ENCODE measurements at regions not wholly inside any gene's neighbourhood (a gene's known extent, or its start where the extent isn't known, plus 50 kb on each side); places are given as distances from the start of the nearest gene placed in this dataset.

- FAIRE-seq (no peak), DNase-seq (no peak)
- Histone ChIP-seq H3K9me3 (ENCODE audit: control insufficient read depth in 2 of 2, insufficient read depth in 1 of 2, low read depth in 1 of 2, low read length in 1 of 2) (no peaks in the 10 kb centered on the region), H3K27me3 (ENCODE audit: control insufficient read depth in 3 of 3, insufficient read depth in 3 of 3, low read length in 3 of 3) (no peaks in the 10 kb centered on the region), H3K27ac (ENCODE audit: low read depth in 1 of 3, low read length in 2 of 3) (no peak overlapping the region), H3K36me3 (ENCODE audit: control insufficient read depth in 3 of 3, insufficient read depth in 2 of 3, low read depth in 1 of 3, low read length in 3 of 3) (no peaks in the 10 kb centered on the region), H3K4me3 (ENCODE audit: low read depth in 1 of 3, low read length in 3 of 3) (no peak overlapping the region), H3K4me1 (ENCODE audit: control insufficient read depth in 3 of 3, insufficient read depth in 2 of 3, low read depth in 1 of 3, low read length in 2 of 3) (no peaks in the 10 kb centered on the region)
- 64 to 83% (median 73%) methylated on average over 2 of the region's 2 CpGs for WGBS, 3 donors
Measured at GRCh38 chr9:120175031-120175430, 404.9 kb downstream of the CDK5RAP2 start.

DNA sequence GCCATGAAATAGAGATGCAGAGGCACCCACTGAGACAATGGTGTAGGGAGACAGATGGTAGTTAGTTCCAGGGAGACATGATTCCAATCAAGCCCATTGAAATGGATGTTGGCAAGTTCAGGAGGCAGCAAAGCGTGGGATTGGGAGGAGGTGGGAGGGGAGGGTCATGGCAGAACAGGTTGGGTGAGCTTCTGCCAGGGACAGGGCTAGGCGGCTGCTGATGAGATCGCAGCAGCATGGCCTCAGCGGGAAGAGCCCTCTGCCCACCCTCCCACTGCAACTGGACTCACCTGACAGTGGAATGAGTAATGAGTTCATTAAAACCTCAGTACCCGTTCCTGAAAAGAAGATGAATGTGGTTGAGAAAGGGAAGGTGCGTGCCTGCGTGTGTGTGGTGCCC lies 418.2 kb downstream of the CDK5RAP2 start:
- no peaks in the 10 kb centered on the region for H3K9me3 ChIP-seq (ENCODE audit: control insufficient read depth in 2 of 2, insufficient read depth in 1 of 2, low read depth in 1 of 2, low read length in 1 of 2)
- H3K27me3 ChIP-seq (ENCODE audit: control insufficient read depth in 3 of 3, insufficient read depth in 3 of 3, low read length in 3 of 3) = no peaks in the 10 kb centered on the region
- no peaks in the 10 kb centered on the region for H3K4me1 ChIP-seq (ENCODE audit: control insufficient read depth in 3 of 3, insufficient read depth in 2 of 3, low read depth in 1 of 3, low read length in 2 of 3)
- DNase-seq (no peak), FAIRE-seq (no peak)
- H3K36me3 ChIP-seq (ENCODE audit: control insufficient read depth in 3 of 3, insufficient read depth in 2 of 3, low read depth in 1 of 3, low read length in 3 of 3) = no peaks in the 10 kb centered on the region
- H3K27ac ChIP-seq (ENCODE audit: low read depth in 1 of 3, low read length in 2 of 3) = no peak overlapping the region
- WGBS, 3 donors = 62 to 74% (median 67%) methylated on average over 7 of the region's 7 CpGs
- no peak overlapping the region for H3K4me3 ChIP-seq (ENCODE audit: low read depth in 1 of 3, low read length in 3 of 3)

- no peak for FAIRE-seq
- Histone ChIP-seq H3K4me1 (ENCODE audit: control insufficient read depth in 3 of 3, insufficient read depth in 2 of 3, low read depth in 1 of 3, low read length in 2 of 3) (no peaks in the 10 kb centered on the region), H3K27ac (ENCODE audit: low read depth in 1 of 3, low read length in 2 of 3) (no peak overlapping the region), H3K36me3 (ENCODE audit: control insufficient read depth in 3 of 3, insufficient read depth in 2 of 3, low read depth in 1 of 3, low read length in 3 of 3) (no peaks in the 10 kb centered on the region), H3K9me3 (ENCODE audit: control insufficient read depth in 2 of 2, insufficient read depth in 1 of 2, low read depth in 1 of 2, low read length in 1 of 2) (no peaks in the 10 kb centered on the region), H3K27me3 (ENCODE audit: control insufficient read depth in 3 of 3, insufficient read depth in 3 of 3, low read length in 3 of 3) (no peaks in the 10 kb centered on the region), H3K4me3 (ENCODE audit: low read depth in 1 of 3, low read length in 3 of 3) (no peak overlapping the region)
- WGBS, 3 donors = 79 to 83% (median 81%) methylated on average over 1 of the region's 1 CpG
- DNase-seq = no peak
Measured at GRCh38 chr9:120158221-120158620, 421.7 kb downstream of the CDK5RAP2 start.

DNA sequence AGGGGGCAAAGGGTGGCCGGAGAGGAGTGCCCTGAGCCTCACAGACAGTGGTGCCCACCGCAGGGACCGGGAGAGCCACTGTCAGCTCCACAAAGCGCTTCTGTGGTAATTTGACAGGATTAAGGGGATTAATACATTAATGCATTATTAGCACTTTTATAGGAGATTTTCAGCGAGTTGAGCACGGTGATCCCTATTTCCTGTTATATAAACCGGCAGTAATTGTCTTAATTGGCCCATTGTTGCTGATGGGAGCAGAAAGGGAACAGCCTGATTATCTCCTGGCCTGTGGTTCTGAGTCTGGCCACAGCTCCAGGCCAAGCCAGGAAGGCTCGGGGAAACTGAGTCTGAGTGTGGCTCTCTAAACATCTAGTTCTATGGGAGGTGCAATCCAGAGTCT lies 423.6 kb downstream of the CDK5RAP2 start:
- DNase-seq (no peak), FAIRE-seq (no peak)
- Histone ChIP-seq H3K27me3 (ENCODE audit: control insufficient read depth in 3 of 3, insufficient read depth in 3 of 3, low read length in 3 of 3) (peaks cover 0 to 2% (median 0%) of the 10 kb centered on the region in 3 donors), H3K9me3 (ENCODE audit: control insufficient read depth in 2 of 2, insufficient read depth in 1 of 2, low read depth in 1 of 2, low read length in 1 of 2) (no peaks in the 10 kb centered on the region), H3K4me1 (ENCODE audit: control insufficient read depth in 3 of 3, insufficient read depth in 2 of 3, low read depth in 1 of 3, low read length in 2 of 3) (no peaks in the 10 kb centered on the region), H3K27ac (ENCODE audit: low read depth in 1 of 3, low read length in 2 of 3) (no peak overlapping the region), H3K36me3 (ENCODE audit: control insufficient read depth in 3 of 3, insufficient read depth in 2 of 3, low read depth in 1 of 3, low read length in 3 of 3) (no peaks in the 10 kb centered on the region), H3K4me3 (ENCODE audit: low read depth in 1 of 3, low read length in 3 of 3) (no peak overlapping the region)
- WGBS, 3 donors = 64 to 73% (median 69%) methylated on average over 8 of the region's 8 CpGs

DNA sequence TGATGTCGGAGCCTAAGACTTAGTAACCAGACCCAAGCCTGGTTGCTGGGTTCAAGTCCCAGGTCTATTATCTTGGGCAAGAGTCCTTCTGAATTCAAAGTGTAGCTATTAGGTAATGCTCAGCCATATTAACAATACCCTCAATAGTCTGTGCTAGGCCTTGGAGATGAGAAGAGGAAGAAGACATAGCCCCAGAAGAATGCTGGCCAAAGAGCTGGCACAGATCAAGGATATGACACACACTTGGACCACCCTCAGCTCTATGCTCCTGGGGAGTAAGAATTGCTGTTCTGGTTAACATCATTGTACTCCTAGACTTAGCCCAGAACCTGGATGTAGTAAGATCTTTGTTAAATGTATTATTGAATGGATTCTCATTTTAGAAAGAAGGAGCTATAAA lies 426.7 kb downstream of the CDK5RAP2 start:
- Histone ChIP-seq H3K36me3 (ENCODE audit: control insufficient read depth in 3 of 3, insufficient read depth in 2 of 3, low read depth in 1 of 3, low read length in 3 of 3) (no peaks in the 10 kb centered on the region), H3K4me1 (ENCODE audit: control insufficient read depth in 3 of 3, insufficient read depth in 2 of 3, low read depth in 1 of 3, low read length in 2 of 3) (no peaks in the 10 kb centered on the region), H3K27ac (ENCODE audit: low read depth in 1 of 3, low read length in 2 of 3) (no peak overlapping the region), H3K4me3 (ENCODE audit: low read depth in 1 of 3, low read length in 3 of 3) (no peak overlapping the region), H3K27me3 (ENCODE audit: control insufficient read depth in 3 of 3, insufficient read depth in 3 of 3, low read length in 3 of 3) (peaks cover 0 to 2% (median 0%) of the 10 kb centered on the region in 3 donors), H3K9me3 (ENCODE audit: control insufficient read depth in 2 of 2, insufficient read depth in 1 of 2, low read depth in 1 of 2, low read length in 1 of 2) (no peaks in the 10 kb centered on the region)
- no peak for FAIRE-seq
- WGBS, 3 donors = 87 to 90% (median 90%) methylated on average over 1 of the region's 1 CpG
- no peak for DNase-seq

- peaks cover 0 to 2% (median 0%) of the 10 kb centered on the region in 3 donors for H3K27me3 ChIP-seq (ENCODE audit: control insufficient read depth in 3 of 3, insufficient read depth in 3 of 3, low read length in 3 of 3)
- H3K27ac ChIP-seq (ENCODE audit: low read depth in 1 of 3, low read length in 2 of 3) = no peak overlapping the region
- WGBS, 3 donors = 42 to 46% (median 42%) methylated on average over 4 of the region's 4 CpGs
- H3K9me3 ChIP-seq (ENCODE audit: control insufficient read depth in 2 of 2, insufficient read depth in 1 of 2, low read depth in 1 of 2, low read length in 1 of 2) = no peaks in the 10 kb centered on the region
- DNase-seq (peak in 1 of 2 donors; percentile 2), FAIRE-seq (no peak)
- H3K4me1 ChIP-seq (ENCODE audit: control insufficient read depth in 3 of 3, insufficient read depth in 2 of 3, low read depth in 1 of 3, low read length in 2 of 3) = no peaks in the 10 kb centered on the region
- no peaks in the 10 kb centered on the region for H3K36me3 ChIP-seq (ENCODE audit: control insufficient read depth in 3 of 3, insufficient read depth in 2 of 3, low read depth in 1 of 3, low read length in 3 of 3)
- H3K4me3 ChIP-seq (ENCODE audit: low read depth in 1 of 3, low read length in 3 of 3) = no peak overlapping the region
Measured at GRCh38 chr9:120152295-120152694, 427.7 kb downstream of the CDK5RAP2 start.

DNA sequence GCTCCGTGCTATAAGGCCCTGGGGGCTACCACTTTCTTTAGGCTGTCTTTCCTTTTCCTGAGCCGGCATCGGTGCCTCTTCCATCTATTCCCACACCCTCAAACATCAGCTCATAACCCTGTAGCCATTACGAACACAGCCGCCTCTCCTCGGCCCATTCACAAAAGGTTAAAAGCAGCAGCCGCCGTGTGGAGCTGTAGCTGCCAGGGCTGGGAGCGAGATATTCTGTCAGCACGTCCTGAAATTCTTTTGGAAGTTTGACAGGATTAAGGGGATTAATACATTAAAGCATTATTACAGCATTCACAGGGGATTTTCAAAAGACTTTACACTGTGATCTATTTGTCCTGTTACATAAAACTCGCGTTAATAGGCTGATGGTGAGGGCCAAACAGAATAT lies 428.2 kb downstream of the CDK5RAP2 start:
- 56 to 72% (median 69%) methylated on average over 12 of the region's 12 CpGs for WGBS, 3 donors
- DNase-seq (no peak), FAIRE-seq (no peak)
- H3K9me3 ChIP-seq (ENCODE audit: control insufficient read depth in 2 of 2, insufficient read depth in 1 of 2, low read depth in 1 of 2, low read length in 1 of 2) = no peaks in the 10 kb centered on the region
- no peaks in the 10 kb centered on the region for H3K4me1 ChIP-seq (ENCODE audit: control insufficient read depth in 3 of 3, insufficient read depth in 2 of 3, low read depth in 1 of 3, low read length in 2 of 3)
- H3K4me3 ChIP-seq (ENCODE audit: low read depth in 1 of 3, low read length in 3 of 3) = no peak overlapping the region
- peaks cover 0 to 2% (median 0%) of the 10 kb centered on the region in 3 donors for H3K27me3 ChIP-seq (ENCODE audit: control insufficient read depth in 3 of 3, insufficient read depth in 3 of 3, low read length in 3 of 3)
- no peaks in the 10 kb centered on the region for H3K36me3 ChIP-seq (ENCODE audit: control insufficient read depth in 3 of 3, insufficient read depth in 2 of 3, low read depth in 1 of 3, low read length in 3 of 3)
- H3K27ac ChIP-seq (ENCODE audit: low read depth in 1 of 3, low read length in 2 of 3) = no peak overlapping the region

DNA sequence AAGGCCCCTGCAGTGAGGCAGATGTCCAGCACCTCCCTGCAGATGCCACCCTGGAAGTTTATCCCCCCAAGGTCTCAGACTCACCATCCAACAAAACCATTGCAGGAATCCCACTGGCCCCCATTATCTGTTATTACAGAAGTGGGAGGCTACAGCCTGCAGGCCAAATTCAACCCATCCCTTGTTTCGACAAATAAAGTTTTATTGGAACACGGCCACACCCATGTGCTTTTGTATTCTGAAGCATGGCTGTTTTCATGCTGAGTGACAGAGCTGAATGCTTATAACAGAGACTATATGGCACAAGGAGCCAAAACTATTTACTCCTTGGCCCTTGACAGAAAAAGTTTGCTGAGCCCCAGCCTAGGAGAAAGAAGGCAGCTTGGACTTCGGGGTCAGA lies 428.8 kb downstream of the CDK5RAP2 start:
- Histone ChIP-seq H3K36me3 (ENCODE audit: control insufficient read depth in 3 of 3, insufficient read depth in 2 of 3, low read depth in 1 of 3, low read length in 3 of 3) (no peaks in the 10 kb centered on the region), H3K9me3 (ENCODE audit: control insufficient read depth in 2 of 2, insufficient read depth in 1 of 2, low read depth in 1 of 2, low read length in 1 of 2) (no peaks in the 10 kb centered on the region), H3K27me3 (ENCODE audit: control insufficient read depth in 3 of 3, insufficient read depth in 3 of 3, low read length in 3 of 3) (peaks cover 0 to 2% (median 0%) of the 10 kb centered on the region in 3 donors), H3K4me1 (ENCODE audit: control insufficient read depth in 3 of 3, insufficient read depth in 2 of 3, low read depth in 1 of 3, low read length in 2 of 3) (no peaks in the 10 kb centered on the region), H3K4me3 (ENCODE audit: low read depth in 1 of 3, low read length in 3 of 3) (no peak overlapping the region), H3K27ac (ENCODE audit: low read depth in 1 of 3, low read length in 2 of 3) (no peak overlapping the region)
- no peak for DNase-seq
- WGBS, 3 donors = 72 to 85% (median 80%) methylated on average over 3 of the region's 3 CpGs
- no peak for FAIRE-seq

DNA sequence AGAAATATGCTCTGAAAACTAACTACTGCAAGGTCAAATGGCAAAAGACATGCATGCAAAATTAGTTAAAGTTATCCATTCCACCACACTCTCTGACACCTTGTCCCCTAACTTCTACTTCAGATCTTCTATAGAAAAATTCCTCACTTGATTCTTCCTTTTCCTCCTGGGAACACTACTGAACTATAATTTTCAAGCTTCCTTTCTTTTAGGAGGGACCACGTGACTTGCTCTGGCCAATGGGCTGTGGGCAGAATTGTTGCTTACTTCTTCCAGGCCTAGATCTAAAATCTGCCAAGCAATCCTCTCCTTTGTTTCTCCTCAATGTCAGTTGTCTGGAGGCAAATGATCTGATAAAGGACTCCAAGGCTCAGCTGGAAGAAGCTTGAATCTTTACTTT lies 441.0 kb downstream of the CDK5RAP2 start:
- H3K9me3 ChIP-seq (ENCODE audit: control insufficient read depth in 2 of 2, insufficient read depth in 1 of 2, low read depth in 1 of 2, low read length in 1 of 2) = peaks cover 0 to 4% of the 10 kb centered on the region in 2 donors
- FAIRE-seq (no peak), DNase-seq (no peak)
- H3K4me1 ChIP-seq (ENCODE audit: control insufficient read depth in 3 of 3, insufficient read depth in 2 of 3, low read depth in 1 of 3, low read length in 2 of 3) = no peaks in the 10 kb centered on the region
- H3K27me3 ChIP-seq (ENCODE audit: control insufficient read depth in 3 of 3, insufficient read depth in 3 of 3, low read length in 3 of 3) = no peaks in the 10 kb centered on the region
- H3K36me3 ChIP-seq (ENCODE audit: control insufficient read depth in 3 of 3, insufficient read depth in 2 of 3, low read depth in 1 of 3, low read length in 3 of 3) = no peaks in the 10 kb centered on the region
- H3K4me3 ChIP-seq (ENCODE audit: low read depth in 1 of 3, low read length in 3 of 3) = no peak overlapping the region
- no peak overlapping the region for H3K27ac ChIP-seq (ENCODE audit: low read depth in 1 of 3, low read length in 2 of 3)
- 79 to 91% (median 80%) methylated on average over 1 of the region's 1 CpG for WGBS, 3 donors

Data from small intestine (tissue), 7 donors.